Thoracic aorta (tissue), 2 donors: ENCODE measurements at regions not wholly inside any gene's neighbourhood (a gene's known extent, or its start where the extent isn't known, plus 50 kb on each side); places are given as distances from the start of the nearest gene placed in this dataset.

Source experiments
- ATAC-seq: fragments of 150-250 bp; one replicate; pipeline ENCODE4 v1.8.0; 2017; ENCODE audit warnings: low read depth; ENCODE audit not compliant: insufficient number of reproducible peaks, low FRiP score
- DNase-seq: peaks from one replicate; pipeline ENCODE4 v3.0.0-alpha.2; 2020; ENCODE audit warnings: low spot score
- H3K27ac ChIP-seq, 2 donors: fragments of 200-600 bp; sonication (generic); 1 replicate in 1 of 2; 2 replicates in 1 of 2; pipeline ENCODE4 v1.5.1; 2016; ENCODE audit warnings: mild to moderate bottlenecking in 2 of 2, moderate library complexity in 2 of 2
- H3K27me3 ChIP-seq: fragments of 200-600 bp; sonication (generic); replicated peaks from 2 replicates; pipeline ENCODE4 v1.6.0; 2016; ENCODE audit warnings: mild to moderate bottlenecking; ENCODE audit not compliant: insufficient read depth
- H3K36me3 ChIP-seq: fragments of 200-600 bp; sonication (generic); one replicate; pipeline ENCODE4 v1.5.1; 2016
- H3K4me1 ChIP-seq, 2 donors: fragments of 200-600 bp; sonication (generic); 1 replicate in 1 of 2; 2 replicates in 1 of 2; pipeline versions ENCODE4 v1.5.1 to v1.6.0; 2016; ENCODE audit warnings: low read depth in 2 of 2, mild to moderate bottlenecking in 1 of 2; ENCODE audit not compliant: control insufficient read depth in 1 of 2
- H3K4me3 ChIP-seq: fragments of 200-600 bp; sonication (generic); 2 replicates; pipeline ENCODE4 v1.5.1; 2016; ENCODE audit warnings: mild to moderate bottlenecking
- H3K9me3 ChIP-seq: fragments of 200-600 bp; sonication (generic); 2 replicates; pipeline ENCODE4 v1.5.1; 2016
- CTCF ChIP-seq: fragments of 200-600 bp; sonication (generic); IDR thresholded peaks from one replicate; pipeline ENCODE4 v1.5.1; 2019; ENCODE audit warnings: antibody characterized with exemption

DNA sequence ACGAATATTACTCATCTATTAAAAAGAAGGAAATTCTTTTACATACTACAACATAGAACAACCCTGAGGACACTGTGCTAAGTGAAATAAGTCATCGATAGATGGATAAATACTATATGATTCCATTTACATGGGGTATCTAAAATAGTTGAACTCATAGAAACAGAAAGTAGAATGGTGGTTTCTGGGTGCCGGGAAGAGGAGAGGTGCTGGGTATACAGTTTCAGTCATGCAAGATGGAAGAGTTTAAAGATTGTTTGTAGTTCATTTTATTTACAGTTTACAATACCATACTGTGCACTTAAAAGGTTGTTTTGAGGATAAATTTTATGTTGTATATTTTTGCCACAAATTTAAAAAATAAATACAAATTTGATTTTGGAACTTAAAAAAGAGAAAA lies 267.5 kb upstream of the ITGA1 start:
- Histone ChIP-seq H3K4me3 (no peak overlapping the region), H3K27ac (no peak overlapping the region), H3K9me3 (no peaks in the 10 kb centered on the region), H3K27me3 (no peaks in the 10 kb centered on the region), H3K36me3 (no peaks in the 10 kb centered on the region), H3K4me1 (no peaks in the 10 kb centered on the region)
- no peak for ATAC-seq
- no peak for DNase-seq
- no peak for TF ChIP-seq CTCF

DNA sequence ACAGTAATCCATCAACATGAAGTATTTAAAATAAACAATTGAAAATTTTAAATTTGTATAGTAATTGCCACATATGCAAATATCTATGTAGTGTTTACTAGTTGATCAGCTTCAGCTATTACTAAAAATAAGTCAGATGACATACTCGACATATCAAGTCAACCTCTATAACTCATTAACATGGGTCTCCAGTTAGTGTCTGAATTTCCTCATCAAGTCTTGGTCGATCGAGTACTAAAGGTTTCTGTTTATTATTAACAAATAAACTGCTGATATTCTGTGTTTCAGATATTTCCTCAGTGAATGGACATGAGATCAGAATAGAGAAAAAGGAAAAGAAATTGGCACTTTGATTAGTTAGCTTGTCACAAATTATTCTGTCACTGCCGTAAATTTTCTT lies 266.5 kb upstream of the ITGA1 start:
- Histone ChIP-seq H3K36me3 (no peaks in the 10 kb centered on the region), H3K27ac (no peak overlapping the region), H3K9me3 (no peaks in the 10 kb centered on the region), H3K4me1 (no peaks in the 10 kb centered on the region), H3K27me3 (no peaks in the 10 kb centered on the region), H3K4me3 (no peak overlapping the region)
- DNase-seq (no peak), ATAC-seq (no peak)
- TF ChIP-seq CTCF = no peak

DNA sequence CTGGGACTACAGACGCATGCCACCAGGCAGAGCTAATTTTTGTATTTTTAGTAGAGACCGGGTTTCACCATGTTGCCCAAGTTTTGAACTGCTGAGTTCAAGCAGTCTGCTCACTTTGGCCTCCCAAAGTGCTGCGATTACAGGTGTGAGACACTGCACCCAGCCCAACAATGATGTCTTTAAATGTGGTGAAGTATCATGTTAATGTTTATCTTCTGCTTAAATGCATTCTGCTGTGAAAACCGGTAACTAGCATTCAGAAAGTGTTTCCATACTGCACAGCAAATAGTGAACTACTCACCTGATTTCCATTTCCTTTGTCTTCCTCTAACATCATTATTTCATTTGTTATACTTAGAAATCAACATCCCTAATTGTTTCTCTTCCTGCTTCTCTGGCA lies 264.0 kb upstream of the ITGA1 start:
- Histone ChIP-seq H3K27me3 (no peaks in the 10 kb centered on the region), H3K4me3 (no peak overlapping the region), H3K9me3 (no peaks in the 10 kb centered on the region), H3K36me3 (no peaks in the 10 kb centered on the region), H3K27ac (no peak overlapping the region), H3K4me1 (no peaks in the 10 kb centered on the region)
- DNase-seq = no peak
- no peak for TF ChIP-seq CTCF
- ATAC-seq = no peak

GRCh38 chr5:52531105-52531504 lies 256.6 kb upstream of the ITGA1 start:
- Histone ChIP-seq H3K4me1 (no peaks in the 10 kb centered on the region), H3K27ac (no peak overlapping the region), H3K36me3 (no peaks in the 10 kb centered on the region), H3K9me3 (no peaks in the 10 kb centered on the region), H3K27me3 (no peaks in the 10 kb centered on the region), H3K4me3 (no peak overlapping the region)
- TF ChIP-seq CTCF = no peak
- ATAC-seq = no peak
- DNase-seq = no peak

DNA sequence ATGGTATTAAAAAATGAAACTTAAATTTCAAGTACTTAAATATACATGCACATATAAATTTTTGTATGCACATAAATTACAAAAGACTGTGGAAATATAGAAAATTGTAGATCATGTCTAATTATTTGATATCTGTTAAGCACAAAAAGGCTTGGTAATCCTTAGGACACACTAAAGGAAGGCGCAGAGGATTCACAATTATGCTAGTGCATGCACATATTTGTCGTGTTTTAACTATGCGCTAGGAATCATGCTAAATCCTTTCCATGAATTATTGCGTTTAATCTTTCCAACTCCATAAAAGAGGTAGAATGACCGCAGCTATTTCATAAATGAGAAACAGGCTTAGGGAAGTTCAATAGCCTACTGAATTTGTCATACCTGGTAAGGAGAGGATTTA lies 244.1 kb upstream of the ITGA1 start:
- no peaks in the 10 kb centered on the region for H3K4me1 ChIP-seq
- ATAC-seq (no peak), DNase-seq (no peak)
- no peak overlapping the region for H3K27ac ChIP-seq
- no peaks in the 10 kb centered on the region for H3K9me3 ChIP-seq
- H3K36me3 ChIP-seq = no peaks in the 10 kb centered on the region
- TF ChIP-seq CTCF = no peak
- no peak overlapping the region for H3K4me3 ChIP-seq
- no peaks in the 10 kb centered on the region for H3K27me3 ChIP-seq
